Thyroid gland (tissue), 4 donors: ENCODE measurements at regions not wholly inside any gene's neighbourhood (a gene's known extent, or its start where the extent isn't known, plus 50 kb on each side); places are given as distances from the start of the nearest gene placed in this dataset.

Source experiments
- DNase-seq, 2 donors: peaks; one replicate each; pipeline ENCODE4 v3.0.0-alpha.2; 2019
- H3K27ac ChIP-seq, 3 donors: fragments of 200-600 bp; sonication (generic); 1 replicate in 2 of 3; 2 replicates in 1 of 3; pipeline ENCODE4 v1.5.1; 2016 to 2019; ENCODE audit warnings: mild to moderate bottlenecking in 1 of 3, moderate library complexity in 1 of 3
- H3K27me3 ChIP-seq: fragments of 200-600 bp; sonication (generic); one replicate; pipeline ENCODE4 v1.5.1; 2019
- H3K36me3 ChIP-seq, 2 donors: fragments of 200-600 bp; sonication (generic); one replicate each; pipeline ENCODE4 v1.5.1; 2016 to 2019
- H3K4me1 ChIP-seq, 2 donors: fragments of 200-600 bp; sonication (generic); one replicate each; pipeline ENCODE4 v1.5.1; 2017 to 2019
- H3K4me3 ChIP-seq, 3 donors: fragments of 200-600 bp; sonication (generic); replicated peaks in 1 of 3; 1 replicate in 2 of 3; 2 replicates in 1 of 3; pipeline ENCODE4 v1.5.1; 2016; ENCODE audit warnings: mild to moderate bottlenecking in 1 of 3
- H3K9me3 ChIP-seq: fragments of 200-600 bp; sonication (generic); one replicate; pipeline ENCODE4 v1.5.1; 2017
- POLR2A ChIP-seq, 2 donors: fragments of 450-650 bp; IDR thresholded peaks; one replicate each; pipeline ENCODE4 v1.6.1; 2017; ENCODE audit warnings: antibody characterized with exemption in 2 of 2, mild to moderate bottlenecking in 2 of 2, moderate library complexity in 1 of 2
- WGBS, 2 donors: methylation state at CpG; one replicate each; pipeline ENCODE4 v1.1.5; 2017; 5-methylcytosine and 5-hydroxymethylcytosine counted together
- intact Hi-C: fragments of 100-400 bp; cut with DNase I; formaldehyde crosslinking; loops from one replicate; pipeline ENCODE4 v1.15.1; 2023
- TF ChIP-seq, protein P1 (sequence below), 6 experiments: fragments of 200-600 bp in 3 of 6; fragments of 450-650 bp in 3 of 6; sonication (generic) in 3 of 6; IDR thresholded peaks; one replicate each; pipeline ENCODE4 v1.5.1; 2016 to 2019; ENCODE audit warnings: antibody characterized with exemption in 6 of 6, mild to moderate bottlenecking in 2 of 6, inconsistent platforms in 1 of 6, moderate library complexity in 1 of 6

DNA sequence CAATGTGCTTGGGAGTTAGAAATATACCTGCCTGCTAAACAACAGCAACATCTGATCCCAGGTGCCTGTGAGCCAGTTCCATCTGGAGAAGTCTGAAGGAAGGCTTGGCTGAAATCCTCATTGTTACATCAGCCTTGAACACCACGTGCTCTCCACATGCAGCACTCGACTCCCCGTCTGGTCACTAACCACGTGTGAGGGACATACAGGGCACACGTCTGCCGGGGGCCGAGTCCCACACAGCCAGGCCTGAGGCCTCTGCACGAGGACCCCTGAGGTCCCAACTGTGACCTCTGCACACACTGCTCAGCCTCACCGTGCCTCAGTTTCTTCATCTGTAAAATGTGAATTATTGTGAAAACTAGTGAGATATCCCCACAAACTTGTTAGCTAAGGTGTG, 236.5 kb upstream of the SALL3 start:
- DNase-seq, result no peak
- H3K27ac ChIP-seq, result no peak overlapping the region
- no peaks in the 10 kb centered on the region for H3K27me3 ChIP-seq
- WGBS, 2 donors, result 90% methylated on average over 8 to 9 of the region's 9 CpGs
- peaks cover 0 to 3% of the 10 kb centered on the region in 2 donors for H3K4me1 ChIP-seq
- H3K36me3 ChIP-seq, result no peaks in the 10 kb centered on the region
- intact Hi-C loops, result no loop called here
- no peak for TF ChIP-seq POLR2A (IDR thresholded peaks at IDR 0.05)
- TF ChIP-seq, protein P1, sequence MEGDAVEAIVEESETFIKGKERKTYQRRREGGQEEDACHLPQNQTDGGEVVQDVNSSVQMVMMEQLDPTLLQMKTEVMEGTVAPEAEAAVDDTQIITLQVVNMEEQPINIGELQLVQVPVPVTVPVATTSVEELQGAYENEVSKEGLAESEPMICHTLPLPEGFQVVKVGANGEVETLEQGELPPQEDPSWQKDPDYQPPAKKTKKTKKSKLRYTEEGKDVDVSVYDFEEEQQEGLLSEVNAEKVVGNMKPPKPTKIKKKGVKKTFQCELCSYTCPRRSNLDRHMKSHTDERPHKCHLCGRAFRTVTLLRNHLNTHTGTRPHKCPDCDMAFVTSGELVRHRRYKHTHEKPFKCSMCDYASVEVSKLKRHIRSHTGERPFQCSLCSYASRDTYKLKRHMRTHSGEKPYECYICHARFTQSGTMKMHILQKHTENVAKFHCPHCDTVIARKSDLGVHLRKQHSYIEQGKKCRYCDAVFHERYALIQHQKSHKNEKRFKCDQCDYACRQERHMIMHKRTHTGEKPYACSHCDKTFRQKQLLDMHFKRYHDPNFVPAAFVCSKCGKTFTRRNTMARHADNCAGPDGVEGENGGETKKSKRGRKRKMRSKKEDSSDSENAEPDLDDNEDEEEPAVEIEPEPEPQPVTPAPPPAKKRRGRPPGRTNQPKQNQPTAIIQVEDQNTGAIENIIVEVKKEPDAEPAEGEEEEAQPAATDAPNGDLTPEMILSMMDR (IDR thresholded peaks at IDR 0.05), result no peak
- no peak overlapping the region for H3K4me3 ChIP-seq
- H3K9me3 ChIP-seq, result no peaks in the 10 kb centered on the region

DNA sequence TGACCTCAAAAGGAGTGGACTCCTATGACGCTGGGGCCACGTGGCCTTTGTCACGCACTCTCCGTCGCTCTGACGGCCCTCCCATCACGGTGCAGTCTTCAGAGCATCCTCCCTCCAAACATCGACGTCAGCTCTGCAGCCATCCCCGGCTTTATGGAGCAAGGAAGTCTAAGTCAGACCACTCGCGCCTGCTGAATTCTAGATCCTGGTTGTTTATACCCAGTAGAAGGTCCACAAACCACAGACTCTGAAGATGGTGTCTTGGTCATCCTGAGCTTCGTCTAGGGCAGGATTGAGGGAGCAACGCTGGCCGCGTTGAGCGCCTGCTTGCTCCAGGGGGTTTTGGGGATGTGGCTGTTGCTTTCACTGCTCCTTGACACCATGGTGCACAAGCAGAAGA, 228.0 kb upstream of the SALL3 start:
- no peaks in the 10 kb centered on the region for H3K9me3 ChIP-seq
- no peak for DNase-seq
- intact Hi-C loops, result no loop called here
- WGBS, 2 donors, result 93% methylated on average over 17 of the region's 17 CpGs
- H3K4me1 ChIP-seq, result no peaks in the 10 kb centered on the region
- H3K36me3 ChIP-seq, result no peaks in the 10 kb centered on the region
- no peak overlapping the region for H3K4me3 ChIP-seq
- H3K27ac ChIP-seq, result no peak overlapping the region
- TF ChIP-seq, protein P1 (IDR thresholded peaks at IDR 0.05), result no peak
- no peak for TF ChIP-seq POLR2A (IDR thresholded peaks at IDR 0.05)
- H3K27me3 ChIP-seq, result no peaks in the 10 kb centered on the region

DNA sequence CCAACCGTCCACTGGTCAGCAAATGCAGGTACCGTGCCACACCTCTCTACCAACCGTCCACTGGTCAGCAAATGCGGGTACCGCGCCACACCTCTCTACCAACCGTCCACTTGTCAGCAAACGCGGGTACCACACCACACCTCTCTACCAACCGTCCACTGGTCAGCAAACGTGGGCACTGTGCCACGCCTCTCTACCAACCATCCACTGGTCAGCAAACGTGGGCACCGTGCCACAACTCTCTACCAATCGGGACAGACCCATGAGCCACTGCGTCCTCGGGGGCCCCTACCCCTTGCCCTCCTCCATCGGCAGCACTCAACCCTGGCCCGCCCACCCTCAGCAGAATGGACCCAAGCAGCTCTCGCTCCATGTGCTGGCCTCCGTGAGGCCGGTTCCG, 226.4 kb upstream of the SALL3 start:
- H3K4me1 ChIP-seq, result no peaks in the 10 kb centered on the region
- peak overlapping the region in 1 of 3 donors; percentile 24 for H3K27ac ChIP-seq
- intact Hi-C loops, result no loop called here
- no peaks in the 10 kb centered on the region for H3K36me3 ChIP-seq
- DNase-seq, result no peak
- TF ChIP-seq POLR2A (IDR thresholded peaks at IDR 0.05), result no peak
- TF ChIP-seq, protein P1 (IDR thresholded peaks at IDR 0.05), result no peak
- H3K27me3 ChIP-seq, result no peaks in the 10 kb centered on the region
- WGBS, 2 donors, result 93 to 94% methylated on average over 23 of the region's 23 CpGs
- H3K4me3 ChIP-seq, result no peak overlapping the region
- no peaks in the 10 kb centered on the region for H3K9me3 ChIP-seq

DNA sequence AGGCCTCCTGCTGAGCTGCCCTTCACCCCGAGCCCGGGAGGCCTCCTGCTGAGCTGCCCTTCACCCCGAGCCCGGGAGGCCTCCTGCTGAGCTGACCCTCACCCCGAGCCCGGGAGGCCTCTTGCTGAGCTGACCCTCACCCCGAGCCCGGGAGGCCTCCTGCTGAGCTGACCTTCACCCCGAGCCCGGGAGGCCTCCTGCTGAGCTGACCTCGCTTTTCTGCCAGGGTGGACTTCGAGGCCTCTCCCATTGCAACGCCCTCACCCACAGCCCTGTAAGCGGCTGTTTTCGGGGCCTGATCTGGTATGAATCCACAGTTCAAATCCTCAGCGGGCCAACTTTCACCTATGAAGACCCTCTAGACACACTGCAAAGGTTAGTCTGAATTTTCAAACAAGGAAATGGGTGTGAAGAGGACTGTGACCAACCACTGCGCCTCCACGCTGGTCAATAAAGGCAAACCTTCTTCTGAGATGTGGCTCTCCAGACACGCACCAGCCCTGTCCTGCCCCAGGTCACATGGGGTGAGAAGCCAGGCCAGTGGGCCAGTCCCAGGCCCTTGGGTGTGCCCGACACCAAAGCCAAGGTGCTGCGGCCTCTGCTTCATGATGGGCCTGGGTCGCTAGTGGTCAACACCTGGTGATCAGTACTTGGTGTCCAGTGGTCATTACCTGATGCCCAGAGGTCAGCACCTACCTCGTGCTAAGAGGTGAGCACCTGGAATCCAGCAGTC, 225.1 kb upstream of the SALL3 start:
- 92 to 96% methylated on average over 11 to 18 of the region's 23 CpGs for WGBS, 2 donors
- Histone ChIP-seq H3K27ac (no peak overlapping the region), H3K9me3 (no peaks in the 10 kb centered on the region), H3K36me3 (no peaks in the 10 kb centered on the region), H3K4me3 (no peak overlapping the region), H3K27me3 (no peaks in the 10 kb centered on the region), H3K4me1 (no peaks in the 10 kb centered on the region)
- intact Hi-C loops, result no loop called here
- TF ChIP-seq, protein P1 (IDR thresholded peaks at IDR 0.05), result no peak
- no peak for TF ChIP-seq POLR2A (IDR thresholded peaks at IDR 0.05)
- DNase-seq, result no peak

DNA sequence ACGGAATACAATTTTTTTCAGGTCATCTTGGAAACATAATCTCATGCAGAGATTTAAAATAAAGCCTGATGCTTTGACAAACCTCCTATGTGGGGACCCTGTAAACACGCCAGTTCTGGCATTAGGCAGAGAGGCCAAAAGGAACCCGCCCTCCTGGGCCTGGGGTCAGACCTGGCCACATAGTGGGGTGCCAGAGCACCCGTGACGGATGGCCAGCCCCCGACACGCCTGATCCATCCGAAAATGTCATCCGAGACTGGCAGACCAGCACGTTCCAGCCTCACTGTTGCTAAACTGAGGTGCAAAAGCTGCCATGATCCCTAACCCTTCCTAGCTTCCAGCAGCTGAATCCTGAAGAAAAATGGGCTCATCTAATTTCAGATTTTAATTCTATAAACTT, 222.6 kb upstream of the SALL3 start:
- H3K27me3 ChIP-seq, result no peaks in the 10 kb centered on the region
- 77 to 79% methylated on average over 10 of the region's 10 CpGs for WGBS, 2 donors
- H3K9me3 ChIP-seq, result no peaks in the 10 kb centered on the region
- H3K4me3 ChIP-seq, result no peak overlapping the region
- intact Hi-C loops, result no loop called here
- TF ChIP-seq, protein P1 (IDR thresholded peaks at IDR 0.05), result no peak
- TF ChIP-seq POLR2A (IDR thresholded peaks at IDR 0.05), result no peak
- no peak for DNase-seq
- H3K36me3 ChIP-seq, result no peaks in the 10 kb centered on the region
- H3K27ac ChIP-seq, result no peak overlapping the region
- H3K4me1 ChIP-seq, result no peaks in the 10 kb centered on the region
